Stimulated activated CD8-positive, alpha-beta memory T cell treated with anti-CD3 and anti-CD28 coated beads, Interleukin-15, amount 100 ng/mL, for 1 hour (primary cell): ENCODE measurements at regions not wholly inside any gene's neighbourhood (a gene's known extent, or its start where the extent isn't known, plus 50 kb on each side); places are given as distances from the start of the nearest gene placed in this dataset.

Experiments used
- DNase-seq: peaks from one replicate; pipeline ENCODE4 v3.0.0-alpha.2; 2020; ENCODE audit warnings: low read depth

GRCh38 chr9:95757439-95757838 lies 118.1 kb upstream of the ERCC6L2 start:
- no peak for DNase-seq

GRCh38 chr9:95756986-95757385 lies 118.5 kb upstream of the ERCC6L2 start:
- DNase-seq = no peak

DNA sequence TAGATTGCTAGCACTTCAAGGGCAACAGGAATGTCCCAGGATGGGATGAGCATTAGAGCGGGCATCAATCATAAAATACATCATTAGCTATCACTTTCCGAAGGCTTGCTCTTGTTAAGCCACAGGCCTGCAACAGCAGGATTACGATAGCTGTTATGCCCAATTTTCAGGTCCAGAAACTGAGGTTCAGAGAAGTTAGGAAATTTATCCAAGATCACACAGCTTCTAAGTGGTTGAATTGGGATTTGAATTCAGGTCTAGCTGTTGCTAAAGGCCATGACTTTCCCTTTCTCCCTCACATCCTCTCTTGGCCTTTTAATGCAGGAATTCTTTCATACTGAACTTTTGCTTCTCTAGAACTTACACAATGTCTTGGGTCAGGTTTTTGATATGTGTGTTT lies 119.4 kb upstream of the ERCC6L2 start:
- DNase-seq = no peak

DNA sequence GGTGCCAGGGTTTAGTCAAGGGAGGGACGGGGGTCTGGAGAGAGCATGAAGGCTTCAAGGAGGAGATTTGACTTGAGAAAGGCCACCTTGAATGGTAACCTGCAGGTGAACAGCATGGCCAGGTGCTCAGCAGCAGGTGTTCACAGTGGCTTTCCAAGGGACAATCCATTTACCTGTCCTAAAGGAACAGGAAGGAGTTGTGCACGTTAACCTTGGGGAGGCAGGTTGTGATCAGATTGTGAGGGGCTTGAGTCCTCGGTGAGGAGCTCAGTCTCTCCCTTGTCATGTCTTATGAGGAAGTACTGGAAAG lies 120.1 kb upstream of the ERCC6L2 start:
- no peak for DNase-seq

DNA sequence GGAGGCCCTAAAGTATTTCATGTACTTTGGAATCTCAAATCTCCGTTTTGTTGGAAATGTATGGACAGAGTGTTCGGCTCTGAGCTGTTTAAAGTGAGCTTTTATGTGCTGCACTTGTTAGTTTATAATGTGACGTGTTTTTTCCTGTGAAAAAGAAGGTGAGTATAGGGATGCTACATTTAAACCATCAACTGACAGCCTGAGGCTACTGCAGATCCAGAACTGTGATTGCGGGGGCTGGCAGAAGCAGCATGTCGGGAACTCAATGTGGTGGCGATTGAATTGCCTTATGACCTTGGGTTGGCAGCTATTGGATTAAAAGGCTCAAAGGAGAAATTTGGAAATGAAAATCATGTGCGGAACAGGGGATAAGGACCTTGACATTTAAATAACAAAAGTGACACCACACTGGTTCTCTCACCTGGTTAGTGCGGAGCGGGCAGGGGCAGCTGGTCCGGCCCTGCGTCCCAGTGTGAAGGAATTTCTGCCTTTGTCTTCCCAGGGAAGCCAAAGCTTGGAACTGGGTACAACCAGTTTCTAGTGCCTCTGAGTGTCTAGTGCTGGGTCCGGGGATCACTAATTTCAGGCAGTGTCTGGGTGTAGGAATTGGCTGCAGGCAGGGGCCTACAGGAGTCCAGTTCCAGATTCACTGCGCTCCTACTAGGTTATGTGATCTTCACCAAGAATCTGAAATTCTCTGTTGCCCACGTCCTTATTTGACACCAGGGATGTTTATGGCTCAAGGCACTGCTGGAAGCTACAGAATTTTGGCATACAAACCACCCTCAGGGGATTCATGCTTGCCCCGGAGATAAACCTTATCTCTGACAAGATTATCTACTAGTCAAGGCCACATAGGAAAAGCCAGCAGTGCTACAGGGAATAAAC lies 120.7 kb upstream of the ERCC6L2 start:
- no peak for DNase-seq

- no peak for DNase-seq
Observed at GRCh38 chr9:95753762-95754465, 121.6 kb upstream of the ERCC6L2 start.

GRCh38 chr9:95752129-95752731 lies 123.3 kb upstream of the ERCC6L2 start:
- DNase-seq = no peak

DNA sequence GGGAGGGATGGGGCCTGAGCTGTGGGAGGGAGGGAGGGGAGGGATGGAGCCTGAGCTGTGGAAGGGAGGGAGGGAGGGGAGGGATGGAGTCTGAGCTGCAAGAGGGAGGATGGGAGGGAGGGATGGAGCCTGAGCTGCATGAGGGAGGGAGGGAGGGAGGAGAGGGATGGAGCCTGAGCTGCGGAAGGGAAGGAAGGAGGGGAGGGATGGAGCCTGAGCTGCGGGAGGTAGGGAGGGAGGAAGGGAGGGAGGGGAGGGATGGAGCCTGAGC lies 124.0 kb upstream of the ERCC6L2 start:
- DNase-seq = no peak

DNA sequence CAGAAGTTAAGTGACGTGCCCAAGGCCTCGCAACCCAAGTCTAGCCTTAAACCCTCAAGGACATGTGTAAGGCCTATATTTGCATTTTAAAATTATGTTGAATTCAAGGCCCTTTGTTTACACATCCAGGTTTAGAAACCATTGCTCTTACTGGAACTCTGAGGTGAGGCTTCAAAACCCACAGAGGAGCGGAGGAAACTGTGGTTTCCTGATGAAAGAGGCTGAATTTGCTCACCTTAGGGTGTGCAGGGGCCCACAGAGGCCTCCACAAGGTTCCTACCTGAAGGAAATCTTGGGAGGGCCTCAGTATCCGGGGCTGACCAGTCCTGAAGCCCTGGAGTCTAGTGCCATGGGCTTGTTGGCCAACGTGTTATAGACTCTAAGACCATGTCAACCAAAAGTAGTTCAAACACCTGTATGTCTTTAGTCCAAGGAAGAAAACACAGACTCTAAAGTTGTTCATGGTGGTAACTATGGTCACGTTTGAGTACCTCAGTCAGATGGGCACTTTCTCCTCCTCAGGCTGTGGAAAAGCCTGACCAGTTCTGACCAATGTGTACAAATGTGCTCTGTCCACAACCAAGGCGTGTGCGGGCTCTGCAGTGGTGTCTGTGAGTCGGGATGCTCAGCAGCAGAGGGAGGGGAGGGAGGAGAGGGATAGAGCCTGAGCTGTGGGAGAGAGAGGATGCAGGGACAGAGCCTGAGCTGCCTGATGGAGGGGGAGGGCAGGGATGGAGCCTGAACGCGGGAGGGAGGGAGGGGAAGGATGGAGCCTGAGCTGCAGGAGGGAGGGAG lies 124.6 kb upstream of the ERCC6L2 start:
- no peak for DNase-seq

- no peak for DNase-seq
Observed at GRCh38 chr9:95749493-95749892, 126.0 kb upstream of the ERCC6L2 start.

GRCh38 chr9:95746408-95747180 lies 128.9 kb upstream of the ERCC6L2 start:
- DNase-seq = no peak

DNA sequence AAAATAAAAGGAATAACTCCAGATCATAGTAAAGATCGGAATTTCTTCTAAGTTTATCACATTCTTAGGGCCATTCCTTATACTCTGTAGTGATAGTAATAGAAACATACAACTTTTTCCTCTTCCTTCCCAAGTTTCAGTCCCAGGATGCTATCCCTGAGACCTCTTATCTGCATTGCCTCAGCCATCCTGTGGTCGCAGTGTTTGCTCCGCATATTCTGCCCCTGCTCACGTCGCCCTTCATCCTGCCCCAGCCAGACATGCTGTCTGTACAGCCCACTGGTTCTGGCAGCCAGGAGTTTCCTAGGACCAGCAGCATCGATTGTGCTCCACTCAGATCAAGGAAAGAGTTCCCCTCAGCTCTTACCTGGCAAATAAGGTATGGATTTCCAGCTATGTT lies 132.7 kb upstream of the ERCC6L2 start:
- DNase-seq = no peak

DNA sequence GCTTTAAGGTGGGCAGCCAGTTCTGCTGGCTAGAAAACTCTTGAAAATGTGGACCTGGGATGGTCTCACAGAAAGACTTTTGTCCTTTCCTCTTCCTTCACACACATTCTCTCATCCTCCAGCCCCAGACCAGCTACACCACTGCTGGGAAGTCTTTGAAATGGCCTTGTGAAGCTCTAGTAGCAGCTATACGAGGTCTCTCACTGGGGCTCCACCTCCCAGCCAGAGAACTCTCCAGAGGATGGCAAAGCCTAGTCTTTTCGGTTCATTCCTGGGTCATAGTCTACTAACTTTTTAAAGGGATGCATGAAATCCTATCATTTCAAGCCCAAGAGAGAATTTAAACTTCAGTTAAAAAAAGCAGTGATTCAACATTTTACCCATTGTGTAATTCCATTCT lies 133.9 kb upstream of the ERCC6L2 start:
- DNase-seq = no peak

GRCh38 chr9:95740217-95741004 lies 135.1 kb upstream of the ERCC6L2 start:
- no peak for DNase-seq

GRCh38 chr9:95738438-95738837 lies 137.1 kb upstream of the ERCC6L2 start:
- DNase-seq = no peak

DNA sequence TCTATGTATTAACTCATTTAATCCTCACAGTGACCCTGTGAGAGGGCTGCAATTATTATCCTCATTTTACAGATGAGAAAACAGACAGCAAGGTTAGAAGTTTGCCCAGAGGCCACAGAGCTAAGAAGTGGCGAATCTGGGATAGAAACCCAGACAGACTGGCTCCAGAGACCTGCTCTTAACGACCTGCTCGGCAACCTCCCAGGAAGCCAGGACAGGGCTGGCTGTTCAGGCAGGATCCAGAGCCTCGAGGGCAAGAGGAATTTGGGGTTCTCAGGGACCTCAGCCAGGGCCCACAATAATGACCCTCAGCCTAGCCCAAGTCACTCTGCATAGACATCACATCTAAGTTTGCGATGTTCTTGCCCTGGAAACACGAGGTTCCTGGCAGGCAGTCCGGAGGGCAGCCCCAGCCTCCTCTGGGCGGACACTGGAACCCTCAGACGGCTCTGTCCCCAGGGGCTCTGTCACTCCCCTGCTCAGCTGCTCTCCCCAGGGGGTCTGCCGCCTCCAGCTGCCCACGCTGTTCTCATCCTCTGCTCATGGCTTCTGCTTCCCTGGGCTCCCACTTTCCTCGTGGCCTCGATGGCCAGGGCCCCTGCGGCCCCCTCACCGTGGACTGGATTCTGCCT lies 138.5 kb upstream of the ERCC6L2 start:
- no peak for DNase-seq

DNA sequence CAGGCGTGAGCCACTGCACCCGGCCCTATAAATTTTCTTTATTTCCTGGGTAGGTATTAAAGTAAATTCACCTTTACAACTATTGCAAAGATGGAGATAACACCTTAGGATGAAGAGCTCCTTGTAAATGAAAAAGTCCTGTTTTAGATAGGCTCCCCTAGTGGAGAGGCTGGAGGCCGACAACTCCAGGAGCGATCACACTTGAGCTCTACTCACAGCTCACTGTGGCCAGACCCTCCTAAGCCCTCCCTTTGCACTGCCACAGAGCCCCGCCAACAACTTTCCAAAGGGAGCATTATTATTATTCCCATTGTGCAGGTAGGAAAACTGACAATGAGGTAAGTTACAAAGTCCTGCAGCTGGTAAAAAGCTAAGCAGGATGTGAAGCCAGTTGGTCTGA lies 139.1 kb upstream of the ERCC6L2 start:
- DNase-seq = no peak

- DNase-seq = no peak
Observed at GRCh38 chr9:95735701-95736100, 139.8 kb upstream of the ERCC6L2 start.

GRCh38 chr9:95733741-95734666 lies 141.5 kb upstream of the ERCC6L2 start:
- DNase-seq = no peak
